ENCODE measurements at regions not wholly inside any gene's neighbourhood (a gene's known extent, or its start where the extent isn't known, plus 50 kb on each side); places are given as distances from the start of the nearest gene placed in this dataset.

- Histone ChIP-seq H3K27me3 (ENCODE audit: control insufficient read depth, insufficient read depth) (no peaks in the 10 kb centered on the region), H3K4me3 (ENCODE audit: low read length) (no peak overlapping the region), H3K27ac (ENCODE audit: low read length) (no peak overlapping the region), H3K4me1 (ENCODE audit: control insufficient read depth, insufficient read depth, low read length) (no peaks in the 10 kb centered on the region), H3K9me3 (ENCODE audit: control insufficient read depth, low read length) (no peaks in the 10 kb centered on the region)
- DNase-seq (no peak), ATAC-seq (peak in 1 of 2 donors; percentile 36)
- WGBS: 48% methylated on average over 3 of the region's 3 CpGs
- intact Hi-C loops (cut with DNase I): no loop called here
Measured at GRCh38 chr13:76745261-76746200, 140.7 kb downstream of the KCTD12 start.

DNA sequence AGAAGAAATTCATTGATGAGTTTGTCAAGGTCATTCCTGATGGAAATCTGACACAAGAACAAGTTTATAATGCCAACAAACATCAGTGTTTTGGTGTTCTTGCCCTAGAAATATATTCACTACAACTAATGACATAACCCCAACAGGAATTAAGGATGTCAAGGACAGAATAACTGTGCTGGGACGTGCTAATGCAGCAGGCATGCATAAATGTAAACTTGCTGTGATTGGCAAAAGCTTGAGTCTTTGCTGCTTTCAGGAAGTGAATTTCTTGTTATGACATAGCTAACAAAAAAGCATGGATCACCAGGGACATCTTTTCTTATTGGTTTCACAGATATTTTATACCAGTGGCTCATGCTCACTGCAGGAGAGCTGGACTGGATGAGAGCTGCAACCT, 144.6 kb downstream of the KCTD12 start:
- intact Hi-C loops (cut with DNase I): no loop called here
- no peak overlapping the region for H3K4me3 ChIP-seq (ENCODE audit: low read length)
- DNase-seq (no peak), ATAC-seq (no peak)
- H3K27me3 ChIP-seq (ENCODE audit: control insufficient read depth, insufficient read depth): no peaks in the 10 kb centered on the region
- H3K9me3 ChIP-seq (ENCODE audit: control insufficient read depth, low read length): no peaks in the 10 kb centered on the region
- H3K27ac ChIP-seq (ENCODE audit: low read length): no peak overlapping the region
- 27% methylated on average over 1 of the region's 1 CpG for WGBS
- no peaks in the 10 kb centered on the region for H3K4me1 ChIP-seq (ENCODE audit: control insufficient read depth, insufficient read depth, low read length)

- DNase-seq (no peak), ATAC-seq (no peak)
- Histone ChIP-seq H3K27ac (ENCODE audit: low read length) (no peak overlapping the region), H3K9me3 (ENCODE audit: control insufficient read depth, low read length) (no peaks in the 10 kb centered on the region), H3K4me3 (ENCODE audit: low read length) (no peak overlapping the region), H3K4me1 (ENCODE audit: control insufficient read depth, insufficient read depth, low read length) (no peaks in the 10 kb centered on the region), H3K27me3 (ENCODE audit: control insufficient read depth, insufficient read depth) (no peaks in the 10 kb centered on the region)
- intact Hi-C loops (cut with DNase I): no loop called here
- 93% methylated on average over 1 of the region's 1 CpG for WGBS
Measured at GRCh38 chr13:76741046-76741445, 145.2 kb downstream of the KCTD12 start.

GRCh38 chr13:76738616-76739015, 147.6 kb downstream of the KCTD12 start:
- no peak for DNase-seq
- no peaks in the 10 kb centered on the region for H3K9me3 ChIP-seq (ENCODE audit: control insufficient read depth, low read length)
- ATAC-seq: no peak
- 92% methylated on average over 3 of the region's 3 CpGs for WGBS
- intact Hi-C loops (cut with DNase I): no loop called here
- H3K27ac ChIP-seq (ENCODE audit: low read length): no peak overlapping the region
- H3K27me3 ChIP-seq (ENCODE audit: control insufficient read depth, insufficient read depth): no peaks in the 10 kb centered on the region
- no peak overlapping the region for H3K4me3 ChIP-seq (ENCODE audit: low read length)
- H3K4me1 ChIP-seq (ENCODE audit: control insufficient read depth, insufficient read depth, low read length): no peaks in the 10 kb centered on the region

- H3K4me3 ChIP-seq (ENCODE audit: low read length): no peak overlapping the region
- no peaks in the 10 kb centered on the region for H3K27me3 ChIP-seq (ENCODE audit: control insufficient read depth, insufficient read depth)
- DNase-seq: no peak
- no peak for ATAC-seq
- intact Hi-C loops (cut with DNase I): no loop called here
- no peak overlapping the region for H3K27ac ChIP-seq (ENCODE audit: low read length)
- H3K4me1 ChIP-seq (ENCODE audit: control insufficient read depth, insufficient read depth, low read length): no peaks in the 10 kb centered on the region
- WGBS: 95% methylated on average over 3 of the region's 3 CpGs
- H3K9me3 ChIP-seq (ENCODE audit: control insufficient read depth, low read length): no peaks in the 10 kb centered on the region
Measured at GRCh38 chr13:76737526-76737925, 148.7 kb downstream of the KCTD12 start.

DNA sequence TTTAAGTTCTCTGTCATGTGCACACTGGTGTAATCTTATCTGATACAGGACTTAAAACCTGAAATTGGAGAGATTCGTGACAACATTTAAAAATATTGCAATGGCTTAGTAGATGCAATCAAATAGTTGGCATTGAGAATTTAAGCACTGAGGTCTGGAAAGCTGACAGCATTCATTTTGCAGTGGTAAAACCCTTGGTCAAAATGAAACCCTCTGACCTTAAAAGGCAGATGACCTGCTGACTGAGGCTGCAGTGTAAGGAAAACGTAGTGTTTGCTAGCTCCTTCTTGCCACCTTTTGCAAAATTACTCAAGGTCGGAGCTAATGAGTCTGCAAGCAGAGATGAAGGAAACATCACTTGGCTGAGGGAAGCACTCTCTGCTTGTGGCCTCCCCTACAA, 150.6 kb downstream of the KCTD12 start:
- Histone ChIP-seq H3K27ac (ENCODE audit: low read length) (no peak overlapping the region), H3K4me1 (ENCODE audit: control insufficient read depth, insufficient read depth, low read length) (no peaks in the 10 kb centered on the region), H3K9me3 (ENCODE audit: control insufficient read depth, low read length) (no peaks in the 10 kb centered on the region), H3K27me3 (ENCODE audit: control insufficient read depth, insufficient read depth) (no peaks in the 10 kb centered on the region), H3K4me3 (ENCODE audit: low read length) (no peak overlapping the region)
- DNase-seq (no peak), ATAC-seq (no peak)
- intact Hi-C loops (cut with DNase I): no loop called here
- 88% methylated on average over 3 of the region's 3 CpGs for WGBS

GRCh38 chr13:76733671-76734070, 152.5 kb downstream of the KCTD12 start:
- Histone ChIP-seq H3K4me1 (ENCODE audit: control insufficient read depth, insufficient read depth, low read length) (no peaks in the 10 kb centered on the region), H3K27ac (ENCODE audit: low read length) (no peak overlapping the region), H3K4me3 (ENCODE audit: low read length) (no peak overlapping the region), H3K27me3 (ENCODE audit: control insufficient read depth, insufficient read depth) (no peaks in the 10 kb centered on the region), H3K9me3 (ENCODE audit: control insufficient read depth, low read length) (no peaks in the 10 kb centered on the region)
- ATAC-seq (no peak), DNase-seq (no peak)
- intact Hi-C loops (cut with DNase I): no loop called here
- WGBS: 84% methylated on average over 3 of the region's 3 CpGs

GRCh38 chr13:76732367-76732766, 153.8 kb downstream of the KCTD12 start:
- intact Hi-C loops (cut with DNase I): no loop called here
- no peak for ATAC-seq
- H3K4me3 ChIP-seq (ENCODE audit: low read length): no peak overlapping the region
- no peaks in the 10 kb centered on the region for H3K4me1 ChIP-seq (ENCODE audit: control insufficient read depth, insufficient read depth, low read length)
- no peak overlapping the region for H3K27ac ChIP-seq (ENCODE audit: low read length)
- no peaks in the 10 kb centered on the region for H3K9me3 ChIP-seq (ENCODE audit: control insufficient read depth, low read length)
- no peaks in the 10 kb centered on the region for H3K27me3 ChIP-seq (ENCODE audit: control insufficient read depth, insufficient read depth)
- DNase-seq: no peak
- 79% methylated on average over 2 of the region's 2 CpGs for WGBS

DNA sequence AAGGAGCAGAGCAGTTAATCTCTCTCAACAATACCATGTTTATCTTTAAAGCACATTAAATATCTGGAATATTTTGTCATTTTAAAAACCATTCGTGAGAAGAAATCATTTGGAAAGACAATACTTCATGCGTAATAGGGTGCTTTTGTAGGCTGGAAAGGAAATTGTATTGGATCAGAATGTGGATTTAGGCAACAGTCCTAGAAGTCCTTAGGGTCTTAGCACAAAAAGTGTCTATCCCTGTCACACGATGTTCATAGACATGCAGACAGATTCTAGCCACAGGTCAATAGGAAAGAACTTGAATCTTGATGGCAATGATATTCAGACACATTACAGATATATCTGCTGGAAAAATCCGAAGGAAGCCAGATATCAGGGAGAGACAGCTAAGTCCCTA, 156.0 kb downstream of the KCTD12 start:
- ATAC-seq (peak in 1 of 2 donors; percentile 91), DNase-seq (no peak)
- Histone ChIP-seq H3K4me1 (ENCODE audit: control insufficient read depth, insufficient read depth, low read length) (peaks cover 2% of the 10 kb centered on the region), H3K4me3 (ENCODE audit: low read length) (no peak overlapping the region), H3K27ac (ENCODE audit: low read length) (no peak overlapping the region), H3K27me3 (ENCODE audit: control insufficient read depth, insufficient read depth) (no peaks in the 10 kb centered on the region), H3K9me3 (ENCODE audit: control insufficient read depth, low read length) (no peaks in the 10 kb centered on the region)
- intact Hi-C loops (cut with DNase I): no loop called here
- 42% methylated on average over 4 of the region's 4 CpGs for WGBS

DNA sequence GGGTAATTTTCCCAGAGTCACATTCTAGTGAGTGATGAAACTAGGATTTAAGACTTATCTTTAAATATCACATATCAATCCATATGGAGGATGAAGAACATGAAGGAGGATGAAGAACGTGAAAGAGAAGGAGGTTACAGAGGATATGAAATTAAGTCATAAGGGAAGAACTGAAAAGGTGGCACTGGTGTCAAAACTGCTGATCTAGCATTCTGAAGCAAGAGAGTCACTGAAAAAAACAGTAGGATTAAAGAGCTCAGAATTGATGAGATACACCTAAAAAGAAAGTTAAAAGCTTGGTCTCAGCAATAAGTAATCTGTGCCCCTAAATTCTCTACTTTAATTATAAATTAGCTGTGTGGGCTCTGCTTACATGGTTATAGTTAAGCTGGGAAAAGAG, 156.5 kb downstream of the KCTD12 start:
- H3K27ac ChIP-seq (ENCODE audit: low read length): no peak overlapping the region
- ATAC-seq (no peak), DNase-seq (no peak)
- H3K4me1 ChIP-seq (ENCODE audit: control insufficient read depth, insufficient read depth, low read length): peaks cover 2% of the 10 kb centered on the region
- intact Hi-C loops (cut with DNase I): no loop called here
- H3K4me3 ChIP-seq (ENCODE audit: low read length): no peak overlapping the region
- WGBS: 67% methylated on average over 1 of the region's 1 CpG
- no peaks in the 10 kb centered on the region for H3K27me3 ChIP-seq (ENCODE audit: control insufficient read depth, insufficient read depth)
- no peaks in the 10 kb centered on the region for H3K9me3 ChIP-seq (ENCODE audit: control insufficient read depth, low read length)

DNA sequence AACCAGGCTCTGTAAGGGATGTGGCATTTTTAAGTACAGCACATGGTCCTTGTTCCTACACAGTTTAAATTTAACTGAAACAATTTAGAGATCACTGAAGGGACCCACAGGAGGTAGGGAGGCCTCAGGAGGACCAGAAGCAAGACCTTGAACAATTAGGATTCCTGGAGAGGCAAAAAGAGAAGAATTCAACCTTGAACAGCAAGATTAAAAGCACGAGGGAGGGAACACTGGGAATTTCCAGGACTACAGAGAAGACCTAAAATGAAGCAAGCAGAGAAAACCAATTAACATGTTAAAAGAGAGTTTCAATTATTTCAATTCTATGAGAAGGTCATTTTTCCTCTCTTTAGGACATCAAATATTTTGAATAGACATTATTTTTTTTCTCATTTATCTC, 160.3 kb downstream of the KCTD12 start:
- DNase-seq (no peak), ATAC-seq (no peak)
- 47% methylated on average over 1 of the region's 1 CpG for WGBS
- Histone ChIP-seq H3K27ac (ENCODE audit: low read length) (no peak overlapping the region), H3K27me3 (ENCODE audit: control insufficient read depth, insufficient read depth) (no peaks in the 10 kb centered on the region), H3K4me1 (ENCODE audit: control insufficient read depth, insufficient read depth, low read length) (peaks cover 6% of the 10 kb centered on the region), H3K4me3 (ENCODE audit: low read length) (no peak overlapping the region), H3K9me3 (ENCODE audit: control insufficient read depth, low read length) (no peaks in the 10 kb centered on the region)
- intact Hi-C loops (cut with DNase I): no loop called here
